T-cell (primary cell): ENCODE measurements at regions not wholly inside any gene's neighbourhood (a gene's known extent, or its start where the extent isn't known, plus 50 kb on each side); places are given as distances from the start of the nearest gene placed in this dataset.

Source experiments
- ATAC-seq, 4 experiments: fragments of 200-7000 bp in 3 of 4; fragments of 150-1000 bp in 1 of 4; cut with Tn5 transposase; replicated peaks in 1 of 4; 1 replicate in 3 of 4; 2 replicates in 1 of 4; pipeline ENCODE4 v1.10.0; 2021; ENCODE audit warnings: moderate library complexity in 3 of 4, mild to moderate bottlenecking in 2 of 4, moderate number of reproducible peaks in 1 of 4
- CTCF ChIA-PET, 2 donors: fragments of 300-600 bp; sonication (Branson Sonifier 250); formaldehyde crosslinking; loops; one replicate each; lab custom pipeline; 2022; ENCODE audit warnings: antibody characterized with exemption in 2 of 2; lab: Charles Lee
- POLR2A ChIA-PET, 2 donors: fragments of 300-600 bp; sonication (Branson Sonifier 250); formaldehyde crosslinking; loops; one replicate each; lab custom pipeline; 2022; ENCODE audit warnings: antibody characterized with exemption in 2 of 2; lab: Charles Lee
- DNase-seq, 35 experiments: peaks; one replicate each; pipeline versions ENCODE4 v3.0.0 to v3.0.0-alpha.2; 2013 to 2023
- H3K27ac ChIP-seq: one replicate; pipeline ENCODE4 v1.5.1; 2013; ENCODE audit warnings: low read length
- H3K27me3 ChIP-seq, 2 experiments: replicated peaks in 1 of 2; 1 replicate in 1 of 2; 2 replicates in 1 of 2; pipeline versions ENCODE4 v1.6.1 to v1.7.0; 2013; ENCODE audit warnings: low read length in 1 of 2, mixed read lengths in 1 of 2; ENCODE audit not compliant: control insufficient read depth in 2 of 2, insufficient read depth in 2 of 2; ENCODE audit errors: extremely low read depth in 1 of 2
- H3K36me3 ChIP-seq, 2 donors: 1 replicate in 1 of 2; 2 replicates in 1 of 2; pipeline versions ENCODE4 v1.6.1 to v1.7.0; 2013; ENCODE audit warnings: low read length in 1 of 2; ENCODE audit not compliant: control insufficient read depth in 2 of 2, insufficient read depth in 1 of 2; ENCODE audit errors: extremely low read depth in 1 of 2
- H3K4me1 ChIP-seq, 2 experiments: 1 replicate in 1 of 2; 2 replicates in 1 of 2; pipeline versions ENCODE4 v1.6.1 to v1.7.0; 2013; ENCODE audit warnings: low read length in 2 of 2, mixed read lengths in 1 of 2; ENCODE audit not compliant: insufficient read depth in 2 of 2, control insufficient read depth in 1 of 2; ENCODE audit errors: extremely low read depth in 1 of 2
- H3K4me3 ChIP-seq, 2 donors: 1 replicate in 1 of 2; 2 replicates in 1 of 2; pipeline versions ENCODE4 v1.5.1 to v1.7.0; 2013; ENCODE audit warnings: mild to moderate bottlenecking in 2 of 2, low read length in 1 of 2, moderate library complexity in 1 of 2; ENCODE audit not compliant: control insufficient read depth in 1 of 2; ENCODE audit errors: extremely low read depth in 1 of 2
- H3K9me3 ChIP-seq: 2 replicates; pipeline ENCODE4 v1.7.0; 2013
- H3K27ac Mint-ChIP-seq, 2 donors: one replicate each; pipeline ENCODE4 v1.8.0; 2020 to 2021; ENCODE audit warnings: mild to moderate bottlenecking in 2 of 2, mixed read lengths in 2 of 2
- H3K27me3 Mint-ChIP-seq, 2 donors: one replicate each; pipeline ENCODE4 v1.8.0; 2021 to 2022; ENCODE audit warnings: mixed read lengths in 2 of 2
- H3K36me3 Mint-ChIP-seq: one replicate; pipeline ENCODE4 v1.8.0; 2021; ENCODE audit warnings: mixed read lengths
- H3K4me1 Mint-ChIP-seq, 3 donors: one replicate each; pipeline ENCODE4 v1.8.0; 2020 to 2022; ENCODE audit warnings: mixed read lengths in 3 of 3, mild to moderate bottlenecking in 1 of 3
- H3K4me3 Mint-ChIP-seq, 3 donors: one replicate each; pipeline ENCODE4 v1.8.0; 2020 to 2022; ENCODE audit warnings: mild to moderate bottlenecking in 3 of 3, mixed read lengths in 3 of 3, moderate library complexity in 3 of 3
- H3K9me3 Mint-ChIP-seq, 3 donors: one replicate each; pipeline ENCODE4 v1.8.0; 2020 to 2022; ENCODE audit warnings: mixed read lengths in 3 of 3
- WGBS: methylation state at CpG from one replicate; pipeline ENCODE4 v1.1.5; 2013; ENCODE audit warnings: missing lambda C conversion rate; ENCODE audit not compliant: insufficient coverage; 5-methylcytosine and 5-hydroxymethylcytosine counted together

DNA sequence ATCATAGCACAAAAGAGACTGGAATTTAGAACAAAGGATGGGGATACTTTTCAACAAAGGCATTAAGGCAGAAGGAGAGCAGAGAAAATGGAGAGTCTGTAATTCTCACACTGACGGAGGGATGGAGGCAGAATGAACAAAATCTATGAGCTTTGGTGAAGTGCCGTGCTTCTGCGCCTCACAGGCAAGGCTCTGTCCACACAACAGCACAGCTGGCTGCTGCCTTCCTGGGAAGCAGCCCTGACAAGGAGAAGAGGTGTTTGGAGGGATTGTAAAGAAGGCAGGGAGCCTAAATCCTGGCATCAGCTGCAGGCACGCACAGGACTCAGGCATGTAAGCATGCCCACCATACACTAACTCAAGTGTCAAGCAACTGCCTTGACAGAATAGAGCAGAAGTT, 485.2 kb upstream of the KIF2A start:
- no peaks in the 10 kb centered on the region for H3K4me1 Mint-ChIP-seq
- no peak overlapping the region for H3K4me3 ChIP-seq
- no peaks in the 10 kb centered on the region for H3K27me3 ChIP-seq
- ChIA-PET POLR2A (no interaction called here), CTCF (interaction anchor here in 1 of 2 donors (1.1 kb wide), 1 partner anchor 8 kb away, joined by 3 read pairs; no protein-coding TSS in a partner anchor)
- ATAC-seq (no peak), DNase-seq (no peak)
- H3K36me3 ChIP-seq, result no peaks in the 10 kb centered on the region
- H3K27me3 Mint-ChIP-seq, result peaks cover 0 to 10% of the 10 kb centered on the region in 2 donors
- no peak overlapping the region for H3K27ac ChIP-seq
- H3K9me3 Mint-ChIP-seq, result peaks cover 0 to 13% (median 4%) of the 10 kb centered on the region in 3 donors
- H3K4me1 ChIP-seq, result no peaks in the 10 kb centered on the region
- no peak overlapping the region for H3K27ac Mint-ChIP-seq
- H3K9me3 ChIP-seq, result no peaks in the 10 kb centered on the region
- 89% methylated on average over 3 of the region's 4 CpGs for WGBS
- no peak overlapping the region for H3K4me3 Mint-ChIP-seq
- H3K36me3 Mint-ChIP-seq, result no peaks in the 10 kb centered on the region

DNA sequence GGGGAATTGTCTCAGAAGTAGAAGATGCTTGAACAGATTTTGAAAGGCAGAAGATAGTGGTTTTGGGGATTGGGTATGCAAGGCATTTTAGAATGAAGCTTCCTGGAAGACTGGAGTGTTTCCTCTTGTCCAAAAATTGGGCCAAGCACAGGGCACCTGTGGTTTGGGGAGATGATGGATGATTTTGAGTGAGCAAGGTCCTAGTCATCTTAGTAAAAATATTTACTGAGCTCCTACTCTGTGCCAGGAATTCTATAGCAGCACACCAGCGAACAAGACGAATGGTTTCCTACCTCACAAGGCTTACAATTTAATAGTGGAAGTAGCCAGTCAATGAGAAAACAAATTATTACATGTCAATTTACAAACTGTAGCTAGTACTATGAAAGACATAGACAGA, 484.4 kb upstream of the KIF2A start:
- H3K27me3 Mint-ChIP-seq, result peaks cover 0 to 4% of the 10 kb centered on the region in 2 donors
- POLR2A ChIA-PET, result interaction anchor here in 1 of 2 donors (0.6 kb wide), 1 partner anchor 12 kb away, joined by 5 read pairs; no protein-coding TSS in a partner anchor

DNA sequence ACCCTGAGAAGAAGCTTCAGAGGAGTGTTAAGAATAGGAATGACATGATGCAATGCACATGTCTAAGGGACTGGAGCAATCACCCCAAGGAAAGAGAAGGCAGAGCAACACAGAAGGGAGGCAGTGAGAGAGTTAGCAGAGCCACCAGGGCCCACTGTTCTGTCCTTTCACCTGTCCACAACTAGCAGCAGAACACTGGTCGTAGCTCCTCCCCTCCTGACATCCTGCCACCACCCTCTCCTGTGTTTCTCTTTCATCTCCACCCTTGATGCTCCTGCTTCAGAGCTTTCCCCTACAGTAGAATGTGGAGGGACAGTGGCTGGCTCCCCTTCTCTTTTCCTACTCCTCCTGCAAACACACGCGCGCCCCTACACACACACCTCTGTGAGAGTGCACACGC, 483.4 kb upstream of the KIF2A start:
- no peaks in the 10 kb centered on the region for H3K36me3 ChIP-seq
- H3K27me3 ChIP-seq, result no peaks in the 10 kb centered on the region
- CTCF ChIA-PET, result no interaction called here
- POLR2A ChIA-PET, result no interaction called here
- Mint-ChIP-seq H3K4me1 (no peaks in the 10 kb centered on the region), H3K36me3 (no peaks in the 10 kb centered on the region), H3K9me3 (peaks cover 0 to 10% (median 4%) of the 10 kb centered on the region in 3 donors), H3K27me3 (peaks cover 0 to 4% of the 10 kb centered on the region in 2 donors), H3K27ac (no peak overlapping the region), H3K4me3 (no peak overlapping the region)
- WGBS, result no CpG with 5 or more reads among the region's 5 CpGs
- no peak overlapping the region for H3K4me3 ChIP-seq
- no peaks in the 10 kb centered on the region for H3K4me1 ChIP-seq
- DNase-seq (no peak), ATAC-seq (no peak)
- H3K9me3 ChIP-seq, result no peaks in the 10 kb centered on the region
- H3K27ac ChIP-seq, result no peak overlapping the region

More for the DNA sequence above, 484.4 kb upstream of the KIF2A start:
- Mint-ChIP-seq H3K4me1 (no peaks in the 10 kb centered on the region), H3K9me3 (peaks cover 0 to 10% (median 4%) of the 10 kb centered on the region in 3 donors), H3K27ac (no peak overlapping the region), H3K36me3 (no peaks in the 10 kb centered on the region), H3K4me3 (no peak overlapping the region)
- no CpG with 5 or more reads among the region's 2 CpGs for WGBS
- Histone ChIP-seq H3K4me1 (no peaks in the 10 kb centered on the region), H3K9me3 (no peaks in the 10 kb centered on the region), H3K27me3 (no peaks in the 10 kb centered on the region), H3K27ac (no peak overlapping the region), H3K36me3 (no peaks in the 10 kb centered on the region), H3K4me3 (no peak overlapping the region)
- ATAC-seq (no peak), DNase-seq (no peak)
- CTCF ChIA-PET, result interaction anchor here in 1 of 2 donors (0.6 to 1.1 kb wide), 3 partner anchors 8 to 1425 kb away, joined by 3 to 7 read pairs (median 3); no protein-coding TSS in a partner anchor

DNA sequence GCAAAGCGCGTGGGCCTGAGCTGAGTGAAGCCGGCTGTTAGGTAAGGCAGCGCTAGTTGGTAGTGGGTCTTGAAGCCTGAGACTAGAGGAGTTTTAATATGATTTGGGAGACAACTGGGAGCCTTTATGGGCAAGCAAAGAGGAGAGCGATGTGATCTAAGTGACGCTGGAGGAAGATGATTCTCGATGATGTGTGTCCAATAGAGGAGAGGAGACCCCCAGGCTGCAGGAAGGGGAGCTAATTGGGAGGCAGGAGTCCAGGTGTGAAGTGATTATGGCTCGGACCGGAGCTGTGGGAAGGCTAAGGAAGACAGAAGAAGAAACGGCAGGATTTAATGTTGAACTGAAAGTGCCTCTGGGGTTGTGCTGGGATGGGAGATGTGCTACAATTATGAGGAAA, 482.9 kb upstream of the KIF2A start:
- Mint-ChIP-seq H3K27me3 (peaks cover 0 to 4% of the 10 kb centered on the region in 2 donors), H3K4me3 (no peak overlapping the region), H3K36me3 (no peaks in the 10 kb centered on the region), H3K27ac (no peak overlapping the region), H3K9me3 (peaks cover 0 to 10% (median 4%) of the 10 kb centered on the region in 3 donors), H3K4me1 (no peaks in the 10 kb centered on the region)
- Histone ChIP-seq H3K4me1 (no peaks in the 10 kb centered on the region), H3K9me3 (no peaks in the 10 kb centered on the region), H3K27ac (no peak overlapping the region), H3K27me3 (no peaks in the 10 kb centered on the region), H3K36me3 (no peaks in the 10 kb centered on the region), H3K4me3 (no peak overlapping the region)
- 90% methylated on average over 10 of the region's 10 CpGs for WGBS
- ATAC-seq (no peak), DNase-seq (no peak)
- ChIA-PET CTCF (no interaction called here), POLR2A (no interaction called here)

DNA sequence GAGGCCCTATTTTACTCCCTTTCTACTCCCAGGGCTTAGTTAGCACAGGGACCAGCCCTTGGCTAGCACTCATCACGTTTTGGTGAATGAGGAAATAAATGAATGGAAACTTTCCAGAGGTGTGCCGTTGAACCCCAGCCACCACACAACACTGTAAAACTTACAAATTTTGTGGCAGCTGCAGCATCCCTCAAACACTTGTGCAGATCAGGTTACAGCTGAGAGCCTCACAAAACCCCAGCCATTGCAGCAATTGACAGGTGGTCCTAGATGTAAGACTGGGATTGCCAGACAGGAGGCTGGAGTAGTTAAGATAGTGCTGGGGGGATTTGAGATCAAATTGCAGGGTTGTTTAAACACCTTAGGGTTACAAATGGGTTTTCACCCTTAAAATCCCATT, 482.2 kb upstream of the KIF2A start:
- H3K4me1 Mint-ChIP-seq, result no peaks in the 10 kb centered on the region
- no peaks in the 10 kb centered on the region for H3K36me3 Mint-ChIP-seq
- Histone ChIP-seq H3K4me3 (no peak overlapping the region), H3K27ac (no peak overlapping the region), H3K9me3 (no peaks in the 10 kb centered on the region), H3K27me3 (no peaks in the 10 kb centered on the region), H3K4me1 (no peaks in the 10 kb centered on the region), H3K36me3 (no peaks in the 10 kb centered on the region)
- ChIA-PET POLR2A (no interaction called here), CTCF (no interaction called here)
- DNase-seq (no peak), ATAC-seq (no peak)
- no CpG with 5 or more reads among the region's 2 CpGs for WGBS
- no peak overlapping the region for H3K4me3 Mint-ChIP-seq
- no peak overlapping the region for H3K27ac Mint-ChIP-seq
- H3K9me3 Mint-ChIP-seq, result peaks cover 0 to 4% (median 4%) of the 10 kb centered on the region in 3 donors
- peaks cover 0 to 4% of the 10 kb centered on the region in 2 donors for H3K27me3 Mint-ChIP-seq

DNA sequence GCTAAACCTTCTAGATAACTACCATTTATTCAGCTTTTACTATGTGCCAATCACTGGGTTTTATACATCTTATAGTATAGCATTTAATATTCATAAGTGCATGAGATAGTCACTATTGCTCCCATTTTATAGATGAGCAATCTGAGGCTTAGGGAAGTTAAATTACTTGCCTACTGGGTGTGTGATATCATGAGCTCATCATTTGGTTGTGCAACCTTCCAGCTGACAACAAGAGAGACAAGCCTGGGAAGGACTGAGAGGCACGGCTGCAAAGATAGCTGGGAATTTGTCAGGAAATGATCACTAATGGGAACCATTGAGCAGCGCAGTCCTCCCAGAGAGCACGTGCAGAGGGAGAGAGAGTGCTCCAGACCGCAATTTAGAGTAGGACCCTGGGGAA, 481.6 kb upstream of the KIF2A start:
- H3K36me3 Mint-ChIP-seq, result no peaks in the 10 kb centered on the region
- POLR2A ChIA-PET, result no interaction called here
- DNase-seq, result no peak
- H3K4me3 Mint-ChIP-seq, result no peak overlapping the region
- H3K27me3 Mint-ChIP-seq, result peaks cover 0 to 8% of the 10 kb centered on the region in 2 donors
- CTCF ChIA-PET, result no interaction called here
- no peaks in the 10 kb centered on the region for H3K4me1 Mint-ChIP-seq
- H3K9me3 ChIP-seq, result no peaks in the 10 kb centered on the region
- H3K27me3 ChIP-seq, result no peaks in the 10 kb centered on the region
- H3K27ac ChIP-seq, result no peak overlapping the region
- H3K4me3 ChIP-seq, result no peak overlapping the region
- WGBS, result 82% methylated on average over 4 of the region's 4 CpGs
- H3K9me3 Mint-ChIP-seq, result peaks cover 0 to 4% (median 2%) of the 10 kb centered on the region in 3 donors
- H3K36me3 ChIP-seq, result no peaks in the 10 kb centered on the region
- no peaks in the 10 kb centered on the region for H3K4me1 ChIP-seq
- no peak overlapping the region for H3K27ac Mint-ChIP-seq
- no peak for ATAC-seq
